HG03103 (cell line): ENCODE measurements at regions not wholly inside any gene's neighbourhood (a gene's known extent, or its start where the extent isn't known, plus 50 kb on each side); places are given as distances from the start of the nearest gene placed in this dataset.
"Not testable (repeated sequence)": the region's sequence is repeated elsewhere in the genome, so short reads cannot be mapped to it uniquely, and the experiment has no call there.

Source experiments
- ATAC-seq: cut with Tn5 transposase; IDR thresholded peaks from one replicate; pipeline ENCODE4 v1.9.1; 2021; ENCODE audit warnings: low read depth; ENCODE audit not compliant: unreplicated experiment

- no peak for ATAC-seq
Measured at GRCh38 chr16:63907251-63907650, 1214.6 kb downstream of the CDH11 start.

GRCh38 chr16:63904930-63905329 lies 1216.9 kb downstream of the CDH11 start:
- ATAC-seq, result no peak

GRCh38 chr16:63904182-63904581 lies 1217.7 kb downstream of the CDH11 start:
- no peak for ATAC-seq

- no peak for ATAC-seq
Measured at GRCh38 chr16:63896383-63897109, 1225.3 kb downstream of the CDH11 start.

- no peak for ATAC-seq
Measured at GRCh38 chr16:63890723-63891122, 1231.1 kb downstream of the CDH11 start.

GRCh38 chr16:63890081-63890480 lies 1231.8 kb downstream of the CDH11 start:
- ATAC-seq, result no peak

GRCh38 chr16:63883091-63883490 lies 1238.8 kb downstream of the CDH11 start:
- no peak for ATAC-seq

GRCh38 chr16:63882576-63882975 lies 1239.3 kb downstream of the CDH11 start:
- no peak for ATAC-seq

GRCh38 chr16:63880948-63881347 lies 1240.9 kb downstream of the CDH11 start:
- ATAC-seq, result no peak

- no peak for ATAC-seq
Measured at GRCh38 chr16:63877401-63877800, 1244.5 kb downstream of the CDH11 start.

- ATAC-seq, result no peak
Measured at GRCh38 chr16:63876103-63876502, 1245.8 kb downstream of the CDH11 start.

- ATAC-seq, result not testable (repeated sequence)
Measured at GRCh38 chr16:63860700-63861099, 1261.2 kb downstream of the CDH11 start.

GRCh38 chr16:63856537-63856936 lies 1265.3 kb downstream of the CDH11 start:
- ATAC-seq, result no peak

- no peak for ATAC-seq
Measured at GRCh38 chr16:63850979-63851378, 1270.9 kb downstream of the CDH11 start.

- no peak for ATAC-seq
Measured at GRCh38 chr16:63841271-63841670, 1280.6 kb downstream of the CDH11 start.

GRCh38 chr16:63830061-63830460 lies 1291.8 kb downstream of the CDH11 start:
- no peak for ATAC-seq

- no peak for ATAC-seq
Measured at GRCh38 chr16:63822818-63823217, 1299.0 kb downstream of the CDH11 start.

GRCh38 chr16:63816276-63816675 lies 1305.6 kb downstream of the CDH11 start:
- no peak for ATAC-seq

- ATAC-seq, result no peak
Measured at GRCh38 chr16:63813862-63814261, 1308.0 kb downstream of the CDH11 start.

GRCh38 chr16:63808730-63809129 lies 1313.1 kb downstream of the CDH11 start:
- no peak for ATAC-seq

- no peak for ATAC-seq
Measured at GRCh38 chr16:63806794-63807506, 1314.9 kb downstream of the CDH11 start.

- ATAC-seq, result no peak
Measured at GRCh38 chr16:63804126-63804525, 1317.7 kb downstream of the CDH11 start.
